ENCODE measurements at regions not wholly inside any gene's neighbourhood (a gene's known extent, or its start where the extent isn't known, plus 50 kb on each side); places are given as distances from the start of the nearest gene placed in this dataset.

GRCh38 chr2:108082978-108083377 lies 96.7 kb downstream of the SLC5A7 start:
- TF ChIP-seq EZH2 (IDR thresholded peaks at IDR 0.05) (no peak), POLR2AphosphoS5 (IDR thresholded peaks at IDR 0.05; ENCODE audit: borderline replicate concordance, low read depth, low read length) (no peak)

All from SK-N-MC (cell line).